Myocyte (in vitro differentiated cells): ENCODE measurements at regions not wholly inside any gene's neighbourhood (a gene's known extent, or its start where the extent isn't known, plus 50 kb on each side); places are given as distances from the start of the nearest gene placed in this dataset.
"Not testable (repeated sequence)": the region's sequence is repeated elsewhere in the genome, so short reads cannot be mapped to it uniquely, and the experiment has no call there.

Experiments used
- DNase-seq: peaks from one replicate; pipeline ENCODE4 v3.0.0-alpha.2; 2012; ENCODE audit warnings: low read depth

DNA sequence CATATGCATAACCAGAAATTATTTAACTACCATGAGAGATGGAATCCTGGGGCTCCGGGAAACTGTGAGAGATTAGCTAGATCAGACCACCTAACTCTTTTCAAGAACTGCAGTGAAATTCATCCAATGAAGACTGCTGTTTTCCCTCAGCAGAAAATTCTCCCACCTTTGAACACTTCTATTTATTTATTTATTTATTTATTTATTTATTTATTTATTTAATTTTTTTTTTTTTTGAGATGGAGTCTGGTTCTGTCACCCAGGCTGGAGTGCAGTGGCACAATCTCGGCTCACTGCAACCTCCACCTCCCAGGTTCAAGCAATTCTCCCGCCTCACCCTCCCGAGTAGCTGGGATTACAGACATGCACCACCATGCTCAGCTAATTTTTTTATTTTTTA is 802.2 kb downstream of the BCL11A start:
- DNase-seq: not testable (repeated sequence)

DNA sequence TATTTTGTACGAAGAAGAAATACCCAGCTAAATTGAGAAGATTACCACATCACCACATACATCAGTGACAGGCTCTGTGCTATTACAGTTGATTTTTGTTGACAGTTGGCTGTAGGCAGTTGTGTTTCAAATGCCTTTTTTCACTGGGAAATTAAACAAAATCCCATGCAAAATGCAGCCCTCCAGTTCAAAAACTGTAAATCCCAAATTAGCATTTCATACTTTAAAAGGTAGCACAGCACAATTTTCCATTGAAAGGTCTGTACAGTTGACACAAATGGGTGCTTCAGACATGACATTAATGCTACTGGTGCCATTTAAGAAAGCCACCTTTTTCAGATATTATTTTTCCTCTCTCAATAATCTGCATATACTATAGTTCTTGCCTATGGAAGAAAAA is 807.2 kb downstream of the BCL11A start:
- DNase-seq: no peak

DNA sequence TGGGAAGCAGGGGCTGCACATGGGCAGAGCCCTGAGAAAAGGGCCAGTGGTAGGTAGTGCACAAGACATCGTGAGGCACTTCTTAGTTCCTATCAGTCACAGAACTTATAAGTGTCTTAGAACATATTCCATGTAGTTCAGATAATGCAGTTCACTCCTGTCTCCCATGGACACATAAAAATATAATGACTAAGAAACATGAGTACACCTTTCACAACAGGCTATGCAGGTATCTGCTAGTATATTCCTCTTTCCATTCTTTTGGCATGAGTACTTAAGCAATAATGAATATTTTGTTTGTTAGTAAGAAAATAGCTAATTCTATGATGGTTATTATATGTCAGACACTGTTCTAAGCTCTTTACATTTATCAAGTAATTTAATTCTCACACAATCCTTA is 808.4 kb downstream of the BCL11A start:
- no peak for DNase-seq

DNA sequence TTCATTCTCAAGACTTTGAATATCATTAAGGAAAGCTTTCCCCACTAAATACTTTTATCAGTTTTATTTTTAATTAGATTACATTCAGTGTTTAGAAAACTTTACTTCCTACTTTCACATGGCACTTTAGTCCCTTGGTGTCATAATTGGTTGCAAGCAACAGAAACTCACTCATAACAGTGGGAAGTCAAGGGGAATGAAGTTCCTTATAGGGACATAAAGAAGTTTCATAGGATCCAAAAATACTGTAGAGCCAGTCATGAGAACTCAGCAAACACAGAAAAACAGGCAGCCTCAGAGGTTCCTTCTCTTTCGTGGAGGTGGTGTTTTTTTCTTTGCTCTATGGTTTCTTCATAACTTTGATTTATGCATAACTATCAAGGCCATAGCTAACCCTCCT is 809.0 kb downstream of the BCL11A start:
- no peak for DNase-seq

DNA sequence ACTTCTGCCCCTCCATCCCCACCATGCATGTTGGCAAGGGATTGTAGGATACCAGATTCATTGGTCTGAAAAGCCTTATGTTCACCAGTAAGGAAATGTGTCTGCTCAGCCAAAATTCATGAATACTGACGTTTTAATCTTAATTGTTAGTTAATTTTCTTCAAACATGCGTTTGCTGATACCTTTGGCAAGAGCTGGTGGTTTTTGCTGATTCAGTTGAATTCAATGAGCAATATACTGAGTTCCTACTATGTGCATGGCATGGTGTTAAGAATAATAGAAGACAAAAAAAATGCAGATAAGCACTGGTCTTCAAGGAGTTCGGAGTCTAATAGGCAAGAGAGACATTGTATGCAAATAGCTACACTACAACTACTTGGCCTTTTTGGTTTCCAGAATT is 811.6 kb downstream of the BCL11A start:
- DNase-seq: no peak

DNA sequence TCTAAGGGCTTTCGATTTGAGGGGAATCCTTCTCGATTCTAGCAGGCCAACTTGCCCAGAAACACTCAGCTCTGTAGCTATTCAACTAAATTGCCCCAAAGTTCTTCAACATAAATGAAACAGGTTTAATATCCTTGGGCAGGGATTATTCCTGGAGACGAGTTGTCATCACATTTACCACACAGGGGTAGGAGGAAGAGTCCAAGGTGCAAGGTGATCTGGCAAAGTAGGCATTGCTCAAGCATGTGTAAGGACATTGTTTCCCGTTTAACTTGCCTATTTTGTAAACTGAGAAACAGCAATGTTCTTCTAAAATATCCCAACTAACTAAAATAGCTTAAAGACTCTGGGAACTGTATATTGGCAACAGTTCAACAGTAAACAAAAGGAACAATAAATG is 814.3 kb downstream of the BCL11A start:
- no peak for DNase-seq

DNA sequence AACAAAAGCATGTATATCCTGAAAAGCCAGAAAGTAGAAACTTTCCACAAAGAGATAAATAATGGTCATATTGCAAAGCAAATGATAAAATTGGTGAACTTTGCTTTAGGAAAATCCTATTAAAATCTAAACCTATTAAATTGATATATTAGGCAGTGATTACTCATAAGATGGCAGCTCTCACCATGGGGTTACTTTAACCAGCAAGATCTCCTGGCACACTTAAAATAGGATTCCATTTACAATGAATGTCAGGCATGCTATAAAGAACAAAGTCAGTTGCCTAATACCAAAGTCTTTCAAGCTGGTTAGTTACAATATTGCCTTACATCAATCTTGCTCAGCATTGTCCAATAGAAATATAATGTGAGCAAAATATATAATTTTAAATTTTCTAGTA is 816.2 kb downstream of the BCL11A start:
- no peak for DNase-seq

DNA sequence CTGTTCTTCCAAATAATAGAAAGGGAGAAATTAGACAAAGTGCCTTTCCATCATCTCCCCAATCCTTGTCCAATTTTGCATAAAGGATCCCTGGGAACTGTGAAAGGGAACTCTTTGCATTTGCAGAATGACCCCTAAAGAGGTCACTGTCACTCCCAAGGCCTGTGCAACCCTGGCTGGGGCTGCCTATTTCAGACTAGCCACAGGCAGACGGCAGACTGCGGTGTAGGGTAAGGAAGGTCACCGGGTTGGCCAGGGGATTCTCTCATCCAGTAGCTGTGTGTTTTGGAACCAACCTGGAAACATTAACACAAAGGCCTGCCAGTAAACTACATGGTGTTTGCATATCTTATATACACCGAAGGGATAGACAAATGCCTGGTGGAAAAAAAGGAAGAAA is 818.7 kb downstream of the BCL11A start:
- no peak for DNase-seq

DNA sequence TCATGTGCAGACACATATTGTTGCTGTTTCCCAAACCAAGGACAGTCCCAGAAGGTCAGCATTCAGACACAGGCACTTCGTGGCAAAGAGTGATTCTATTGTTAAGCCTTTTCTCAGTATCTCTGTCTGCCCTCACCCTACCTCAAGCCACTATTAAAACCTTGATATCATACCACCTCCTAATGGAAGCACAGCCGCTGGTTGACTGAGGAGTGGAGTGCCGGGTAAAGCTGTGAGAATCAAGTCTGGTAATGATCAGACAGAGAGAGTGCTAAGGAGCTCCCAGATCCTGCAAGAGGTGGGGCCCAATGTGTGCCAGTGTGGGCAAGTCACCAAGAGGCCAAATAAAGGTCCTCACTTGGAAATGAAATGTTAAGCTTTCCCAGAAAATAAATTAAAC is 819.5 kb downstream of the BCL11A start:
- no peak for DNase-seq

DNA sequence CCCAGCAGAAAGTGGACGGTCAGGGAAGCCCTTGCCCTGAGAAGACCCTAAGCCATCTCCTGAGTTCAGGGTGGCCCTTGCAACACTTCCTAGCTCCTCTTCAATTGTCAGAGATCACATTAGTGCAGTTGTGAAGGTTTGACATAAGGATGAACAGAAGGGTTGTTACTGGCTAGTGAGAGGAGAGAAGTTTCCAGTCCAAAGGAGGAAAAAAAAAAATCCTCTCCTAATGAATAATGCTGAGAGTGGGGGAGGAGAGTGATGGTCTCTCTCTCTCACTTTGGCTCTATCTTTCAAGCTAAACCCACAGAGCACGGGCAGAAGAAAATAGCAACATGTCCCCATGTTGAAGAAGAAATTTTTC is 819.9 kb downstream of the BCL11A start:
- DNase-seq: no peak

DNA sequence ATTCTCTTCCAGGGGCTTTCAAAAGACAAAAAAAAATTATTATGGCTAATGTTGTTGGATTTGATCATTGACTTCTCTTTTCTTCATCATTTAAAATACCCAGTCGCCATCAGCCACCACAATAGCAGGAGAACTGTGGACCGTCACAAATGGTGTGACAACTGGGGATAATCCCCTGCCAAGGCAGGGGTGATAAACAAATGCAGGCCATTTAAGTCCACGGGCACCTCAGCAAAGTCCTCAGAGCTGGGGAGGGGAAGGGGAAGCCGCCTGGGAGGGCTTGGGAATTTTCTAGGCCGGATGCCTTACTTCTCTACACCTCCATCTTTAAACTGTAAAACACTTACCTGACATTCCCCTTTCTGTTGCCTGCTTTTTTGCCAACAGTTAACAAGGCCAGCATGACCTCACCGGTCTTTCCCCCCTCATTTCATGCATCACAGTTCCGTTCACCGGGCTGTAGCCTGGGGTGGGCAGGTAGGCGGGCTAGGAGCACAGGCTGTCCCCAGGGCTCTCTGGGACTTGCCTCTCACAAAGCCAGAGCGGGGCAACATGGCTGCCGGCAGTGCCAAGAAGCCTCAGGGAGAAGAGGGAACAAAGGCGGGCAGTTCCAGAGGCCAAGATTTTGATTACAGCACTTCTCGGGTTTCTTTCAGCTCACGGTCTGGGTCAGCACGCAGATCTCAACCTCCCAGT is 820.4 kb downstream of the BCL11A start:
- DNase-seq: no peak

DNA sequence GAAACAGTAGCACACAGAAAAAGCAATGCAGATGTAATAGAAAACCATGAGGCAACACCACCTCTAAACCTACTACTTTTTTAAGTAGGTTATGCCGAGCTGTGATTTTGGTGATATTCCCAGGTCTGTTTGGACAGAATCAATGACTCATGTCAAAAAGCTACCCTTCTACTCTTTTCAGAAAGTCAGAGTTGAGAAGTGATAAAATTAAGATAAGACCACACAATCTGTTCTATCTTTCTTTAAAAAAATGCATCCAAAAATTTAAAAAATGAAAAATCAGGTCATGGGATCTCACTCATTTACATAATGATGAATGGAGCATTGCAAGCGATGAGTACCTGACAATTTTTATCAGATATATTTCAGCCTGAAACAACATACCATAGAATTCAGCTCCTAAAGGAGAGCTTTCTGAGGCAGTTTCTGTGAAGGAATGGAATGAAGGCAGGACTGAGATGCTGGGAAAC is 826.3 kb downstream of the BCL11A start:
- DNase-seq: no peak

DNA sequence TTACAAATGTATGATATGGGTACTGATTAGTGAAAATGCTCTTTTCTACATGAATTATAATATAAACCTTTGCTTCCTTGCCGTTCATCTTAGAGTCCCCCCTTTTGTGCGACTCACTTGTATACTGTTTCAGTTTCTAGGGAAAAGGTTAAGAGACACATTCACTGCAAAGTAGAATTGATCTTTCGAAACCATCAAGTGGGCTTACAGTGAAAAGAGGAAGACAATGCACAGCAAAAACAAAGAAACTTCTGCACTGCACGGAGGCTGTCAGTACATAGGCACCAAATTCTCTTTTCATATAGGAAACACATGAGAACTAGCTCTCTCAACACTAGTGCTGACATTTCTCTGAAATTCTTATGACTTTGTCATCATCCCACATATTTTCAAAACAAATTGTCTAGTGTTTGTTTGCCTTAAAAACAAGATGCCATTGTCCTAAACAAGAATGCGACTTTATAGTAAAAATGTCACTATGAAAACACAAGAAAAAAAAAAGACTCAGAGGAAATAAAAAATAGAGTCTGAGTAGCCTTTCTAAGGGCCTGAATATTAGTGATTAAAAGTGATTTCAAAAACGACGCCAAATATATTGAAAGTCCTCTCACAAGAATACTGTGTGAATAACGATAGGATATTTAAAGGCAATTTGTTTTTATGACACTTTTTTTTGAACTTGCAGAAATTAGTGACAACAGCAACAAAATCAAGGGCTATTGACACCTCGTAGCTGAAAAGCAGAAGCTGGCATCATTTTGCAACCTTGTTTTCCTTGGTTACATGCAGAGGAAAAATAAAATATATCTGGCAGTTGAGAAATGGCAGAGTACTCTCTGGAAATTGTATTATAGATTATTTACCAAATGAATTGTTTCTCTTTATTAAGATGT is 827.0 kb downstream of the BCL11A start:
- DNase-seq: no peak

DNA sequence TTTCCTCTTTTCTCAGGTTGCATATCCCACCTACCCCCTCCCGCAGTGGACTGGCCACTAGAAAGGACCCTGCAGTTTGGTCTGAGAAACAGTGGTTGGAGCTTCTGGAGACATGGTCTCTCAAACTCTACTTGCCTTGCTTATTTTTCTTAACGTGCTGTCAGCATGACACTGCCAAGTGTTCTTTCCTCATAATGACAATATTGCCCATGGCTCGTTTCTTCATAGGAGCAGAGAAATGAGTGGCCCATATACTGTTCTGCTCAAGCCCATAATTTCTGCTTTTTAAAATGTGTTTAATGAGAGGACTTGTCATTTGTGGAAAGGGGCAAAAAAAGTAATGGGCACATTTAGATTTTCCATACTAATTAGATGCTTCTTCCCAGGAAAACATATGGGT is 828.7 kb downstream of the BCL11A start:
- DNase-seq: no peak

DNA sequence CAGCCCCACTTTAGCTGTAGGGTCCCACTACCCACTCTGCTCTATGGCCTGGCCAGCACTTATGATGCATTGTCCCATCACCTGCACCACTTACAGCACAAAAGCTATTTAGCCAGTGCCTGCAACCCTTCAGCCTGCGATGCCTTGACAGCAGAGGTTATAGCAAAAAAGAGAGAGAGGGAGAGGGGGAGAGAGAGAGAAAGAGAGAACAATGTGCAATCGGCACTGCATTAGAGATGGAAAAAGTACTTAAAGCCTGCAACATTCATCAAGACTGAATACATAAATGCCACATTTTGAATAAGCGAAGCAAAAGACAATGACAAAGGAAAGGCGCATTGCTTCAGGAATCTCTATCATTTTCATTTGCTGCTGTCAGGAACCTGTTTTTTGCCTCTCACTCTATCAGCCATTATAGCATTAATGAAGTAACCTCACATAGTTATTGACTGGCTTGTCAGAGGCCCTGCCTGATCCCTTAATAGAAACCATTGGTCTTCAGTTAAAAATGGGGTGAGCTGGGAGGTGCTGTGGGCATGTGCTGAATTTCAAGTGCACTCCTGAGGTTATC is 833.1 kb downstream of the BCL11A start:
- no peak for DNase-seq

DNA sequence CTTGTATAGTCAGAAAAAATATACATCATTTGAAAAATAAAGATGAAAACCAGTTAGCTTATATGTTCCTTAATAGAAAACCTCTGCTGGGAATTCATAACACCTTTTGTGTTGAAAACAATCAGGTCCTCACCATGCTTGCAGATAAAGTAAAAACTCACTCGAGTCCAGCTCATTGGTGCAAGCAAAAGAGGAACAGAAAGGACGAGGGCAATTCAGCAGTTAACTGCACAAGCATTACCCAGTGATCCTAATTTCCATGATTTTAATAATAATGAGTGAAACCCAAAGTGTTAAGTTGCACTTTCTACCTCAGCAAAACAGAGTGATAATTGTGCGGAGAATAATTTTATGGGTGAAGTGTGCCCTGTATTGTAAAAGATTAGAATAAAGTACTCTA is 839.9 kb downstream of the BCL11A start:
- DNase-seq: no peak

DNA sequence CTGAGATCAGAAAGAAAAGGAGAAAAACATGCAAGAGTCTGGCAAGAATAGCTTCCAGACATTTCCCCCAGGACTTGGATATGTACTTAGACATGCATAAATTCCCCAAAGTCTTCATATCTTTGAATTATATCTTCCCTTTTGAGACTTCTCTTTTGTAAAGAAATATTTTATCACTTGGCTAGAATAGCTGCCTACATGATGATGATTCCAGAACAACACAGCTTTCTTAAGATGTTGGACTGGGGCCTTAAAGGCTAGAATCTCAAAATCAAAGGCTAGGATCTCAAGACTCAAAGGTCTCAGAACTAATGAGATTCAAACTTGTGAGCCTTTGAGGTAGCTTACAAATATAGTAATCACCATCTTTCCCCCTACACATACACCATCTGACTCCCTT is 842.3 kb downstream of the BCL11A start:
- no peak for DNase-seq

DNA sequence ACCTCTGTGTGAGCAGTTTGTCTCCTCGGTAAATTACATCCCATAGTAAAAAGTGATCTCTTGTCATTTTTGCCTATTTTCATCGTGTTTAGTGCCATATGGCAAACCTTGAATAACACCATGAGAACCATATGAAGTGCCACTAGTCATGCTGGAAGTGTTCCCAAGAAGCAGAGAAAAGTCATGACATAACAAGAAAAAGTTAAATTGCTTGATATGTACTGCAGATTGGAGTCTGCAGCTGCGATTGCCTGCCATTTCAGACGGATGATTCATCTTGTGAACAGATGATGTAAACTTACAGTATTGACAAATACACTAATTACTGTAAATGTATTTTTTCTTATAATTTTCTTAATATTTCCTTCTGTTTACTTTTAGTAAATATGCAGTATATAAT is 846.7 kb downstream of the BCL11A start:
- DNase-seq: no peak

DNA sequence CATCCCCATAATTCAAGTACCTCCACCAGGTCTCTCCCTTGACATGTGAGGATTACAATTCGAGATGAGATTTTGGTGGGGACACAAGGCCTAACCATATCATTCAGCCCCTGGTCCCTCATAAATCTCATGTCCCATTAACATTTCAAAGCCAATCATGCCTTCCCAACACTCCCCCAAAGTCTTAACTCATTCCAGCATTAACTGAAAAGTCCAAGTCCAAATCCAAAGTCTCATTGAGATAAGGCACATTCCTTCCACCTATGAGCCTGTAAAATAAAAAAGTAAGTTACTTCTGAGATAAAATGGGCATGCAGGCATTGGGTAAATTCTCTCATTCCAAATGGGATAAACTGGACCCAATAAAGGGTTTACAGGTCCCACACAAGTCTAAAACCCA is 849.7 kb downstream of the BCL11A start:
- no peak for DNase-seq

DNA sequence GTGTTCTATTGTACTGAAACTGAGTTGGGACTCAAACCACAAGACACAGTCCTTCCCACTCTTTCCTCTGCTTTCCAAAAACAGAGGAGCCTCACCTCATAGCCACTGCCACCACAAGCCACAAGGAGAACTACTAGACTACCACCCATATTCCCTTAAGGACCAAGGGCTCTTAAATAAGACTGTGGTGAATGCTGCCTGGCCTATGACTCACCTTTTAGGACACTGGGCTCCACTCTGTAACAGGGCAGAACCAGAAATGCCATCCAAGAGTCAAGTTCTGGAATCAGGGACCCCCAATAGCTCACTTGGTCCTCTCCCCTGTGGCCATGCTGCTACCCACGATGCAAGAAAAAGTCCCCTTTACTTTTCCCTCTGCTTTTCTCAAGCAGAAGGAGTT is 851.4 kb downstream of the BCL11A start:
- peak; percentile 5 for DNase-seq

DNA sequence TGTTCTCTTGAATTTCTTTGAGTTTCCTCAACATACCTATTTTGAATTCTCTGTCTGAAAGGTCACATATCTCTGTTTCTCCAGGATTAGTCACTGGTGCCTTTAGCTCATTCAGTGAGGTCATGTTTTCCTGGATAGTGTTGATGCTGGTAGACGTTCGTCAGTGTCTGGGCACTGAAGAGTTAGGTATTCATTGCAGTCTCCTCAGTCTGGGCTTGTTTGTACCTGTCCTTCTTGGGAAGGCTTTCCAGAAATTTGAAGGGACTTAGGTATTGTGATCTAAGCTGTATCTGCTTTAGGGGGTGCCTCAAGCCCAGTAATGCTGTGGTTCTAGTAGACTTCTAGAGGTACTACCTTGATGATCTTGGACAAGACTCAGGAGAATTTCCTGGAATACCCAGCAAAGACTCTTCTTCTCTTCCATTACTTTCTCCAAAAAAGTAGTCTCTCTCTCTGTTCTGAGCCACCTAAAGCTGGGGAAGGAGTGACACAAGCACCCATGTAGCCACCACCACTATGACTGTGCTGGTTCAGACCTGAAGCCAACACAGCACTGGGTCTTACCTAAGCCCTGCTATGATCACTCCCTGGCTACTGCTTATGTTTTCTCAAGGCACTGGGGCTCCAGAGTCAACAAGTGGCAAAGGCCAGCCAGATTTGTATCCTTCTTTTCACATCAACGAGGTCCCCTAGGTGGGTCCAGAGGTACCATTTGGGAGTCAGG is 852.0 kb downstream of the BCL11A start:
- DNase-seq: no peak

DNA sequence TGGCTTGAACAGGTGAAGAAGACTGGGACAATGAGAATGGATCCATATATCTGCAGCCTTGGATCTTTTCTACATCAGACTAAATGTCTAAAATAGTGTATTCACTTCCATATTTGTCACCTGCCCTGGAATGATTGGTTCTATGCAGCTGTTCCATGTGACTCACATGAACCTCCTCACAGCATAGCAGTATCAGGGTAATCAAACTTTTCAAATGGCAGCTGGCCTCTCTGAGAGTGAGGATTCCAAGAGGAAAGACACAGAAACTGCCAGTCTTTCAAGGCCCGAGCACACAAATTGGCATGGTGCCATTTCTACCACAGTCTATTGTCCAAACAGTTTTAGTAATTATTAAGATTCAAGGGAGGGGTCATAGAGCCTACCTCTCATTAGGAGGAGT is 859.3 kb downstream of the BCL11A start:
- peak; percentile 10 for DNase-seq
